HG02588 (cell line): ENCODE measurements at regions not wholly inside any gene's neighbourhood (a gene's known extent, or its start where the extent isn't known, plus 50 kb on each side); places are given as distances from the start of the nearest gene placed in this dataset.

Experiments
- ATAC-seq: cut with Tn5 transposase; IDR thresholded peaks from one replicate; pipeline ENCODE4 v1.9.1; 2021; ENCODE audit warnings: mild to moderate bottlenecking, moderate library complexity; ENCODE audit not compliant: unreplicated experiment

GRCh38 chr6:10307028-10307427, 107.8 kb downstream of the TFAP2A start:
- no peak for ATAC-seq

DNA sequence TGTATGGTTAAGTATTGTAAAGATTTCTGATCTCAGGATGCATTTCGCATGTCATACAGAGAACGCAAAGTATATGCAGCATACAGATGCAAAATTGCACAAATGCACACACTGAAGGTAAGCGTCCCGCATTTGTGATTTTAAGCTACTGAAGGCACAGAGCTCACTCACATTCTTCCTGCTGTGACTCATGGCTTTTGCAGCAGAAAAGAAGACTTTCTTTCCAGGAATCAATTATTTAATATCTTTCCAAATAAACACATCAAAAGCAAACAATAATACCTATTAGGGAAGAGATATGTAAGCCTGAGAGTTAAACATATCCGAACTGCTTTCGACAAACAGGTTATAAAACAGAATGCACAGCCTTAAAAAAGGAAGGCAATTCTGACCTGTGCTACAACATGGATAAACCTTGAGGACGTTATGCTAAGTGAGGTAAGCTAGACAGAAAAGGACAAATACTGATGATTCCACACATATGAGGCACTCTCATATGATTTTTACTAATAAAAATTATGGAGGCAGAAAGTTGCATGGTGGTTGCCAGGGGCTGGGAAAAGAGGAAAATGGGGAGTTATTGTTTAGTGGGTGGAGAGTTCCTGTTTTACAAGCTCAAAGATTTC, 109.0 kb downstream of the TFAP2A start:
- ATAC-seq, result no peak

DNA sequence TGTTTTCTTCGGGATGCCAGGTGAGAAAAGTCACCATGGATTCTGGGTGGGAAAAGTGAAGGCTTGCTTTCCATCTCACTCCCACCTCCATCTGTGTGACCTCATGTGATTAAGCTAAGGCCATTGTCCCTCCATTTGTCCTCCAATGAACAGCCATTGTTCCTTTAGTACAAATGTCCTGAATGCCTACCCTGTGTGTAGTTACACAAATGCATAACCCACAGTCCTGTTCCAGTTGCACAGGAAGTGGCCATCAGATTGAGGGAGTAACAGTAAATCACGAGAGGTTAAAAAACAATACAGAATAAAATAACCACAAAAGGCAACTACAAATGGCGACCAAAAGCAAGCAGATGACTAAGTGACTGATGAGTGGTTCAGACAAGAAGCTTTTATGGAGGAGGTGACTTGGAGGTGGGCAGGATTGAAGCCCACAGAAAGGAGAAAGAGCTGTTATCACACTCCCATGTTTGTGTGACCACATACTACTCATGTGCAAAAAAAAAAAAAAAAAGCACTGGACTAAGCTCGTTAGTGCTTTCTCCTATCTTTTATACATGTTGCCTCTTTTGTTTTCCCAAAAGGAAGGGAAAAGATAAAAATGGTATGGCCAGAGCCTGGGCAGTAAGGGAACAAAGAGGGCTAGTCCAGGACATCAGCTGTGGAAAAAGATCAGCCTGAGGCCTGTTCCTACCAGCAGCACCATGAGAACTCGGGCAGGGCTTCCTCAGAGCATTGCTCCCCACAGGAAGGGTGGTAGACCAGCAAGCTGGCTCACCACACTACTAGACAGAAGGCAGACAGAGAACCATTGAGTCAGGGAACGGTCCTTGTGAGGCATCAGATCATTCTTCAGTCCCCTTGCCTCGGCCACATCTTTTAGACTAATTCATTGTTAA, 111.0 kb downstream of the TFAP2A start:
- ATAC-seq, result no peak

- no peak for ATAC-seq
Observed at GRCh38 chr6:10302566-10303235, 112.2 kb downstream of the TFAP2A start.

- no peak for ATAC-seq
Observed at GRCh38 chr6:10300071-10300470, 114.8 kb downstream of the TFAP2A start.

DNA sequence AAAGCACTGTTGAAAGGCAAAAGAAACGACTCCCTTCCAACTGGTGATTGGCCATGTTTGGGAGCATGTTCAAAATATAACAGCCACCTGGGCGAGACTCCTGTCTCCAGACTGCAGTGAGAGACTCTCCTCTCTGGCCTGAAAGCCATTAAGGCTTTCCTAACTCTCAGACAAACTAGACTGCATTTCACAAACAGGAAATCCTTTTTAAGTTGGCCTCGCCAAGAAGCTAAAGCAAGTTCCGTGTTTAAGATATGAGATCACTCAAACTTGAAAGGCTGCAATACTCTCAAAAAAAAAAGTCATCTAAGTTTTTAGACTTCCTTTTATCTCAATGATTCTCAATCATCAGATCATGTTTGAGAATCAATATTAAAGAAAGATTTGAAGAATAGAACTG, 117.0 kb downstream of the TFAP2A start:
- no peak for ATAC-seq

DNA sequence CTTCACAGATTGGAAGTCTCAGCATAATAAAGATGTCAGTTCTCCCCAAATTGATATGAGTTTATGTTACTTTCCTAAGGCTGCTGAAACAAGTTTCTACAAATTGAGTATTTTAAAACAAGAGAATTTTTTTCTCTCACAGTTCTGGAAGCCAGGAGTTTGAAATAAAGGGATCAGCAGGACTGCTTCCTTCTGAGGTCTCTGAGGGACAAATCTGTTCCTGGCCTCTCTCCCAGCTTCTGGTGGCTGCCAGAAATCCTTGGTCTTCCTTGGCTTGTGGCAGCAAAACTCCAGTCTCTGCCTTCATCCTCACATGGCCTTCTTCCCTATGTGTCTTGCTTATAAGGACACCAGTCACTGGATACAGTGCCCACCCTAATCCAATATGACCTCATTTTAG, 136.1 kb downstream of the TFAP2A start:
- no peak for ATAC-seq

DNA sequence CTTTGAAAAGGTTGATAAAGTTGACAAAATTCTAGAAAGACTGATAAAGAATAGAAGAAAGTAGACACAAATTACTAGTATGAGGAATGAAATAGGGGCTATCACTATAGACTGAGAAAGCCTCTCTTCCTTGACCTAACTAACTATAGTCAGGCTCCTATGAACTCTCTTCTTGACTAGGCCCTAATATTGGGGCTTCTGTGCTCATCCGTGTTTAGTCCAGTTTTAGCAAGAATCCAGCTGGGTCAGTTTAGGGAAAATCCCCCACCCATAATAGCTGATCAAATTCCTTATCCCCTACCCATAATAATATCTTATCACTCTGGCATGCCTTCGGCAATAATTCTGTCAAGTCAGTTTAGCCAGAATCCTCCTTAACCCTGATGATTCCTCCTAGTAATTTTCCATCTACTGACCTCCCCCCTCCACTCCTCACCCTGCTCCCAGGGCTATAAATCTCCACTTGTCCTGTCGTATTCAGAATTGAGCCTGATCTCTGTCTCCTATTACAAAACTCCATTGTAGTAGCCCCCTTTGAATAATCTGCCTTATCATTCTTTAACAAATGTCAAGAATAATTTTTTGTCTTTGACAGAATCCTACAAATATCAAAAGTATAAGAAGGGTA, 138.1 kb downstream of the TFAP2A start:
- no peak for ATAC-seq

GRCh38 chr6:10276106-10276505, 138.8 kb downstream of the TFAP2A start:
- no peak for ATAC-seq

GRCh38 chr6:10272591-10272990, 142.3 kb downstream of the TFAP2A start:
- ATAC-seq, result no peak

- no peak for ATAC-seq
Observed at GRCh38 chr6:10271982-10272381, 142.9 kb downstream of the TFAP2A start.

DNA sequence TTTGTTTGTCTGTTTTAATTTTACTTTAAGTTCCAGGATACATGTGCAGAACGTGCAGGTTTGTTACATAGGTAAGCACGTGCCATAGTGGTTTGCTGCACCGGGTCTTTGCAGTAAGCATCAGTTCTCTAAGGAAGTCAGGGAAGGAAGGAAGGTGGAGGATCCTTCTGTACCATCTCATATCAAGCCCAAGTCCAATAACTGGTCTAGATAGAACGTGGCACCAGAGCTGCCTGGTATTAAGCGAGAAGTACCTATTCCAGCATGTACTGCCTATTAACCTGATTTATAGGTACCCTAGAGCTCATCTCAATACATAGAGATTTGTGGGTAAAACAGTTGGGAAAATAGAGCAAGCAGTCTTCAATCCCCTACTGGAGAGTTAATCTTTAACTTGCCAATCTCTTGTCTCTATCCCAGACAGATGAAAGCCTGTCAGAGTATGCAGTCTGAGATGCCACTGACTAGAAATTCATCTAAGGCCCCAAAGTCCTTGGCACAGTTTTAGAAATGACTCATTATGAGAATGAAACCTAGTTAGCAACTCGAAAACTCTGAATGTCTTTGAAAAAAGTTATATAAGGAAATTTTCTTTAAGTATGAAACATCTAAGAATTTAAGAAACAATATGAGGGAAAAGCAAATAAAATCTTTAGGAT, 144.9 kb downstream of the TFAP2A start:
- ATAC-seq, result peak; percentile 58

GRCh38 chr6:10268611-10269310, 146.1 kb downstream of the TFAP2A start:
- ATAC-seq, result no peak

GRCh38 chr6:10268111-10268510, 146.8 kb downstream of the TFAP2A start:
- ATAC-seq, result no peak

DNA sequence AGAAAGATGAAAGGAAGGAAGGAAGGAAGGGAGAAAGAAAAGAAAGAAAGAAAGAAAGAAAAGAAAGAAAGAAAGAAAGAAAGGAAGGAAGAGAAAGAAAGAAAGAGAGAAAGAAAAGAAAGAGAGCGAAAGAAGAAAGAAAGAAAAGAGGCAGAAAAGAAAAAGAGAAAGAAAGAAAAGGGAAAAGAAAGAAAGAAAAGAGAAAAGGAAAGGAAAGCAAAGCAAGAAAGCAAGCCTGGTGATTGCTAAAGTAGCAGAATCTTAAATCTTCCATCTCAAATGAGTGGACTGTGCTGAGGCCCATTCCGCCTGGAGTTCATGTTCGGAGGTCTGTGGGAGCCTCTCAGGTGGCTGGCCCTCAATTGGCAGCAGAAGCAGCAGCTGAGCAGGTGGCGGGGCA, 148.4 kb downstream of the TFAP2A start:
- ATAC-seq, result no peak

DNA sequence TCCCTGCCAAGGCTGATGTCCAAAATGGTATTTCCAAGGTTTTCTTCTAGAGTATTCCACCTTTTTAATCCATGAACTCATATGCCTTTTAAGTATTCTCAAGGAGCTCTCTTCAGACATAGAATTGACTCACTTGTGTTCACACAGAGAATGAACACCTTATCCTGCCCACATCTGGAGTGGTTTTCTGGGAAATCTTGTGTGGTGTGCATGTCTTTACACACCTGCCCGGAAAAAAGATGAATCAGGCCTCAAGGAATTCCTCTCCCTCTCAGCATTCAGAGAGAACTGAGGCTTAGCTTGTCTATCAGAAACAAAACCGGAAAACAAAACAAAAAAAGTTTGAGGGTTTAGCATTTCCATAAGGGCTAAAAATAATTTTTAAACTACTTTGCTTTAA, 148.8 kb downstream of the TFAP2A start:
- no peak for ATAC-seq

- no peak for ATAC-seq
Observed at GRCh38 chr6:10262505-10262904, 152.4 kb downstream of the TFAP2A start.

GRCh38 chr6:10259671-10260070, 155.2 kb downstream of the TFAP2A start:
- ATAC-seq, result no peak

DNA sequence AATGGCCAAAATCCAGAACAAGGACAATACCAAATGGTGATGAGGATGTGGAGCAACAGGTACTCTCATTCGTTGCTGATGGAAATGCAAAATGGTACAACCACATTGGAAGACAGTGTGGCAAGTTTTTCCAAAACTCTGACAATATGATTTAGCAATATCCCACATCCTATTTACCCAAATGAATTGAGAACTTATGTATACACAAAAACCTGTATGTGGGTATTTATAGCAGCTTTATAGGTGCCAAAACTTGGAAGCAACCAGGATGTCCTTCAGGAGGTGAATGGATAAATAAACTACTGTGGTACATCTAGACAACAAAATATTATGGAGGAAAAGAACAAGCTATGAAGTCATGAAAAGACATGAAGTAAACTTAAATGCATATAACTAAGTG, 156.5 kb downstream of the TFAP2A start:
- no peak for ATAC-seq

DNA sequence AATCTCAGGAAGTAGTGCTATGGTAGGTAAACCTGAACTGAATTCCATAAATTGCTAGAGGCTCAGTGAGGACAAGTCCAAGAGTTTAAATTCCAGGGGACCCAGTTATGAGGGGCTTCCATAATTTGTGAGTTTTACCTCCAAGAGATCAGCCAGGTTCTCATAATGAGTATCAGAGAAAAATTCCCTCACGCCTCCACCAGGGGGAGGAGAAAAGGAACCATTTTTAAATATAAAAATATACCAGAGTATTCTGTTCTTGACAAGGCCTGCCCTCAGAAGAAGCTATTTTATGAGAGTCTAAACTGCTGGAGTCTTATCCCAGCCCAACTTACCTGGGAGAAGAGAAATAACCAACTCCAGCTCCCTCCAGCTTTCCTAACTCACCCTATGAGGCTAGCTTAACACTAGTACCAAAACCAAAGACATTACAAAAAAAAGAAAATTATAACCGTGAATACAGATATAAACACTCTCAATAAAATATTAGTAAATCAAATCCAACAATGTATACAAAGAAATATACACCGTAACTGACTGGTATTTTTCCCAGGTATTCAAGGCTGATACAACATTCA, 158.7 kb downstream of the TFAP2A start:
- ATAC-seq, result no peak
